Adrenal gland (tissue), 5 donors: ENCODE measurements at regions not wholly inside any gene's neighbourhood (a gene's known extent, or its start where the extent isn't known, plus 50 kb on each side); places are given as distances from the start of the nearest gene placed in this dataset.

Source experiments
- CTCF ChIP-seq, 6 experiments: fragments of 450-650 bp in 4 of 6; fragments of 200-600 bp in 2 of 6; sonication (generic) in 1 of 6; IDR thresholded peaks; 1 replicate in 5 of 6; 2 replicates in 1 of 6; pipeline versions ENCODE4 v1.5.1 to v1.8.0; 2016 to 2021; ENCODE audit warnings: antibody characterized with exemption in 6 of 6, mild to moderate bottlenecking in 2 of 6, moderate library complexity in 1 of 6
- POLR2A ChIP-seq, 2 donors: fragments of 450-650 bp; IDR thresholded peaks; one replicate each; pipeline ENCODE4 v1.6.1; 2017; ENCODE audit warnings: antibody characterized with exemption in 2 of 2, mild to moderate bottlenecking in 2 of 2, moderate library complexity in 1 of 2
- donor health status: DM: no; HTN: no; CAD: no.

- TF ChIP-seq CTCF (IDR thresholded peaks at IDR 0.05) (no peak), POLR2A (IDR thresholded peaks at IDR 0.05) (no peak)
These were observed 102.7 kb upstream of the CD180 start for GRCh38 chr5:67299231-67299735.
